ENCODE measurements at regions not wholly inside any gene's neighbourhood (a gene's known extent, or its start where the extent isn't known, plus 50 kb on each side); places are given as distances from the start of the nearest gene placed in this dataset.

GRCh38 chr19:28968721-28969120 is 244.2 kb downstream of the UQCRFS1 start:
- DNase-seq, result no peak

- DNase-seq, result no peak
Observed at GRCh38 chr19:28966737-28967399, 246.1 kb downstream of the UQCRFS1 start.

- DNase-seq, result no peak
Observed at GRCh38 chr19:28964500-28964899, 248.5 kb downstream of the UQCRFS1 start.

GRCh38 chr19:28963486-28964250 is 249.3 kb downstream of the UQCRFS1 start:
- no peak for DNase-seq

- DNase-seq, result no peak
Observed at GRCh38 chr19:28961772-28962500, 251.0 kb downstream of the UQCRFS1 start.

- no peak for DNase-seq
Observed at GRCh38 chr19:28960986-28961705, 251.8 kb downstream of the UQCRFS1 start.

GRCh38 chr19:28960586-28960985 is 252.4 kb downstream of the UQCRFS1 start:
- no peak for DNase-seq

- no peak for DNase-seq
Observed at GRCh38 chr19:28956961-28957360, 256.0 kb downstream of the UQCRFS1 start.

GRCh38 chr19:28956421-28956820 is 256.5 kb downstream of the UQCRFS1 start:
- DNase-seq, result no peak

GRCh38 chr19:28949535-28949934 is 263.4 kb downstream of the UQCRFS1 start:
- DNase-seq, result no peak

- DNase-seq, result no peak
Observed at GRCh38 chr19:28949027-28949426, 263.9 kb downstream of the UQCRFS1 start.

GRCh38 chr19:28948566-28948965 is 264.4 kb downstream of the UQCRFS1 start:
- DNase-seq, result no peak

- no peak for DNase-seq
Observed at GRCh38 chr19:28948026-28948425, 264.9 kb downstream of the UQCRFS1 start.

GRCh38 chr19:28943651-28944050 is 269.3 kb downstream of the UQCRFS1 start:
- no peak for DNase-seq

GRCh38 chr19:28941833-28942232 is 271.1 kb downstream of the UQCRFS1 start:
- no peak for DNase-seq

GRCh38 chr19:28940751-28941500 is 272.0 kb downstream of the UQCRFS1 start:
- DNase-seq, result no peak

- no peak for DNase-seq
Observed at GRCh38 chr19:28939236-28939635, 273.7 kb downstream of the UQCRFS1 start.

GRCh38 chr19:28936001-28936400 is 276.9 kb downstream of the UQCRFS1 start:
- DNase-seq, result no peak

- no peak for DNase-seq
Observed at GRCh38 chr19:28934631-28935030, 278.3 kb downstream of the UQCRFS1 start.

GRCh38 chr19:28933039-28933438 is 279.9 kb downstream of the UQCRFS1 start:
- DNase-seq, result no peak

GRCh38 chr19:28932446-28932845 is 280.5 kb downstream of the UQCRFS1 start:
- no peak for DNase-seq

- DNase-seq, result no peak
Observed at GRCh38 chr19:28929006-28929405, 283.9 kb downstream of the UQCRFS1 start.

Measured in MV-4-11 (cell line).